ENCODE measurements at regions not wholly inside any gene's neighbourhood (a gene's known extent, or its start where the extent isn't known, plus 50 kb on each side); places are given as distances from the start of the nearest gene placed in this dataset.
"Not testable (repeated sequence)": the region's sequence is repeated elsewhere in the genome, so short reads cannot be mapped to it uniquely, and the experiment has no call there.

DNA sequence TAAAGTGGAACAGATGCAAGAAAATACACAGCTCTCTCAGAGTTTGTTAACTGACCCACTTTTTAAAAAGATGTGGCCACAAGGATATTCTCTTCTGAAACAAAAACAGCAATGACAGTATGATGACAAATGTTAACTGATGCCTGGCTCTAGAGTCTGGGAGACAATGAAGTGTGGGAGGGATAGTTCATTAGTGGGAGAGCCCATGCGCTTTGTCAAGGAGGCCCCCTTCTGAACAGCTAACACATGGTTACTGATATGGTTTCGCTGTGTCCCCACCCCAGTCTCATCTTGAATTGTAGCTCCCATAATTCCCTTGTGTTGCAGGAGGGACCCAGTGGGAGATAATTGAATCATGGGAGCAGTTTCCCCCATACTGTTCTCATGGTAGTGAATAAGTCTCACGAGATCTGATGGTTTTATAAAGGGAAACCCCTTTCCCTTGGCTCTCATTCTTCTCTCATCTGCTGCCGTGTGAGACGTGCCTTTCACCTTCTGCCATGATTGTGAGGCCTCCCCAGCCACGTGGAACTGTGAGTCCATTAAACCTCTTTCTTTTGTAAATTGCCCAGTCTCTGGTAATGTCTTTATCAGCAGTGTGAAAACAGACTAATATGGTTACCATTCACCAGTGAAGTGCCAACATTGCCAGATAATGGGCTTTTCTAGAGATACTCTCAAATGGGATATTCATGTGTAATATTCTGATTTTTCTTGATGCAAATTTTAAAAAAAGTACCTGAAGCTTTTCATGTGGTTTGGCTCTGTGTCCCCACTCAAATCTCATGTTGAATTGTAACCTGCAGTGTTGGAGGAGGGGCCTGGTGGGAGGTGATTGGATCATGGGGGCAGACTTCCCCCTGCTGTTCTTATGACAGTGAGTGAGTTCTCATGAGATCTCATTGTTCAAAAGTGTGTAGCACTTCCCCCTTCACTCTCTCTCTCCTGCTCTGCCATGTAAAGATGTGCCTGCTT is 435.8 kb downstream of the SHISA9 start:
- DNase-seq (ENCODE audit: low spot score); FAIRE-seq: not testable (repeated sequence)

DNA sequence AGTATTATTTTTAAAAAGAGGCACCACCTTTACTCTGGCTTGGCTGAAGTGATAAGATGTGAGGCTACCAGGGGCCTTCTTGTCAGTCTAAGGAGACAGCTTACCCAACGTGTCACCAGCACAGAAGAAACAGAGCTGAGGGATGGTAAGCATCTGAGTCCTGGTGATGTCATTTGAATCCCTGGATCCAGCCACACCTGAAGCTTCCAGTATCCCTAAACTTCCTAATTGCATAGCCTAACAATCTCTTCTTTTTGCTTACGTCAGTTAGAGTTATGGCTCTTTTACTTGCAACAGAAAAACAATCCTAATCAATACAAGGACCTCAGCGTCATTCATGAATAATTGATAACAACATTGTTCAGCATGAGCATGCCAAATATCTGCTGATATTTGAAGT is 436.6 kb downstream of the SHISA9 start:
- FAIRE-seq, result no peak
- no peak for DNase-seq (ENCODE audit: low spot score)

DNA sequence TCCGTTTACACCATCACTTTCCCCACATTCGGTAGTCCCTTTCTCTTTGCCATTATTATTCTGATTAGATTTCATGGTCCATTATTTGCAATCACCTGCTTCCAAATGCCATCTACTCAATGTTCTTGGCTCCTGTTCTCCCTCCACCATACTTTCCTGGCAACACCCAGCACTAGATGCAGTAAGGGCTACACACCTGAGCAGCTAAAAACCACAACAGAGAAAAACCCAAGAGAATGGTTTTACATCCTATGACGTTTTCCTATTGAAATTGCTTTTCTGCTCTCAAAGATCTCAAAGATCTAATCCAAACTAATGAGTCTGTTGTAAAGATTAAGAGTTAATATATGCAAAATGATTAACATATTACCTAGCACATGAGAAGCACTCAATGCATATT is 441.3 kb downstream of the SHISA9 start:
- DNase-seq (ENCODE audit: low spot score), result no peak
- FAIRE-seq, result no peak

DNA sequence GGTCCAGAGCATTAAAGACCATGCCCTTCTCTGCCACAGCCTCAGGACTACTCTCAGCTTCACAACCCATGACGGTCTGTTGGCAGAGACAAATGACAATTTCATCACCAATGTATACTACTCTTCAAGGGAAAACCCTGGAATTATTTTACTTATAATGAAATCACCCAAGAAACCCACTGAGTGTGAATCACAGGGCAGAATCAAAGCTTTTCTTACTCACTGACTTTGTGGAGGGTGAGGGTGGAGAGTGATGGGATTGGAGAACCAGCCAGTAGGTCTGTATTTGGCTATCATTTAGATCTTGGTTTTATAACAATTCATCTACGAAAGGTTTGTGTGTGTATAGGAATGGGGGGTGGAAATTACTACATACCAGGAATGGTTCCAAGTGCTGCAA is 442.6 kb downstream of the SHISA9 start:
- peak; percentile 88 for DNase-seq (ENCODE audit: low spot score)
- FAIRE-seq, result peak; percentile 94

DNA sequence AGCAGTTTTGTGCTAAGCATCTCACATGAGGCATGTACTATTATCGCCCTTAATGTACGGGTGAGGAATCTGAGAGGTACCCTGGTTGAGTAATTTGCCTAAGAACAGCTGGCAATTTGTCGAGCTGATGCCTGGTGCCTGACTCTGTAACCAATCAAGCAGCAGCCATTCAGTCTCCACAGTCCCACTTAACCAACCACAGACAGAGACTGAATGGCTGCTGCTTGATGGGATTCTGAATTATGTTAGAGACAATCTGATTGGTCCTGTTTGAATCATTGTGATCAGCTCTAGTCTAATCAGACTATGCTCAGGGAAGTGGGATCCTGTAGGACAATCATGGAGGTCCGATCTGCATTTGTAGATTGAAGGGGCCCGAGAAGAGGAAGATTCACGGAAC is 447.0 kb downstream of the SHISA9 start:
- no peak for DNase-seq (ENCODE audit: low spot score)
- no peak for FAIRE-seq

DNA sequence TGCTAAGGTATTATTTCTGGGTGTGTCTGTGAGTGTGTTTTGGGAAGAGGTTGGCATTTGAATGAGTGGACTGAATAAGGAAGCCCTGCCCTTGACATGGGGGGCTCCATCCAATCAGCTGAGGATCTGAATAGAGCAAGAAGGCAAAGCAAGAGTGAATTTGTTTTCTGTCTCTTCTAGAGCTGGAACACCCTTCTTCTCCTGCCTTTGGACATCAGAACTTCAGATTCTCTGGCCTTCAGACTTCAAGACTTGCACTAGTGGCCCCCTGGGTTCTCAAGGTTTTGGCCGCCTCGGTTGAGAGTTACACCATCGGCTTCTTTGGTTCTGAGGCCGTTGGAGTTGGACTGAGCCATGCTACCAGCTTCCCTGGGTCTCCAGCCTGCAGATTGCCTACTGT is 448.6 kb downstream of the SHISA9 start:
- no peak for FAIRE-seq
- no peak for DNase-seq (ENCODE audit: low spot score)

DNA sequence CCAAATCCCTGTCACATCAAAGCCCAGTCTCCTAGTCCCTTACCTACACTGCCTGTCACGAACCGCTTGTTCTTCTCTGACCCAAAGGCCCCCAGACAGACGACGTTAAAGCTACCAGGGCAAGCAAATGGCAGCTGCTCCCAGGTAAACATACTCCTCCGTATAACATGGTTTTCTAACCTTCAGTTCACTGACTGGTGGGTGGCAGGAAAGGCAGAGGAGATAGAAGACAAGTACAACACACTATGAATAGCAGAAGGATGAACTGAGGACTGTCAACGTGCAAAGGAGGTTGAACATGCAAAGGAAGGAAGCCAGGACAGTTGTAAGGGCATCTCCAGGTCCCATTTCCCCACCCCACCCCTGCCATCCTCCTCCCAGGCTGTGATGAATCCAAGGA is 449.8 kb downstream of the SHISA9 start:
- FAIRE-seq (no peak), DNase-seq (ENCODE audit: low spot score) (no peak)

DNA sequence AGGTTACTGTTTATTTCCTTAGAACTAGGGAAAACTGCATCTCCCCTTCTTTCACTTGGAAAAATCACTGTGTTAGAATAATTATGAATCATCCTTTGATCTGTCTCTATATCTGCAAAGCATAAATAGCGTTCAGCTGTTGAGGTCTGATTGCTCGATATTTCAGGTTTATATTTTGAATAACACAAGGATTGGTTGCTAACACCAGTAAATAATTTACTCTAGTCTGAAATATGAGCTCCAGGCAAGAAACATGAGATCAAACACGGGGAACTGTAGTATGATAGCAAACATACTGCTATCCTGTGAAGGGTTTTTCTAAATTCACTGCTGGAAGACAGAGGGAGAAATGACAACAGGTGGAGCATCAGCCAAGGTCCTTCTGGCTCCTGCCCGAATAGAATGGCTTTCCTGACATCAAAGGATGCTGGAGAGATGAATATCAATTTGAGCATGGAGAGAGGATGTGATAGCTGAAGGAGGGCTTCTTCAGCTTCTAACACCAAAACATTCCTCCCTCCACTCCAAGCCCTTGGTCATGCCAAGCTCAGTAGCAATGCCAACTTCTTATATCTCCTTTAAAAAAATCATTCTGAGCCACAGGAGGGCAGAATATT is 450.3 kb downstream of the SHISA9 start:
- FAIRE-seq, result no peak
- DNase-seq (ENCODE audit: low spot score), result no peak

DNA sequence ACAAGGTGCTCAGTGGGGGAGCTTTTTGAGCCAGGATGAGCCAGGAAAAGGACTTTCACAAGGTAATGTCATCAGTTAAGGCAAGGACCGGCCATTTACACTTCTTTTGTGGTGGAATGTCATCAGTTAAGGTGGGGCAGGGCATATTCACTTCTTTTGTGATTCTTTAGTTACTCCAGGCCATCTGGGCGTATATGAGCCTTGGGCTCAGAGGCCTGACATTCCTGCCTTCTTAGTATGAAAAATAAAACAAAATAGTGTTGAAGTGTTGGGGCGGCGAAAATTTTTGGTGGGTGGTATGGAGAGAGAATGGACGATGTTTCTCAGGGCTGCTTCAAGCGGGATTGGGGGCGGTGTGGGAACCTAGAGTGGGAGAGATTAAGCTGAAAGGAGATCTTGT is 451.4 kb downstream of the SHISA9 start:
- DNase-seq (ENCODE audit: low spot score); FAIRE-seq: not testable (repeated sequence)

DNA sequence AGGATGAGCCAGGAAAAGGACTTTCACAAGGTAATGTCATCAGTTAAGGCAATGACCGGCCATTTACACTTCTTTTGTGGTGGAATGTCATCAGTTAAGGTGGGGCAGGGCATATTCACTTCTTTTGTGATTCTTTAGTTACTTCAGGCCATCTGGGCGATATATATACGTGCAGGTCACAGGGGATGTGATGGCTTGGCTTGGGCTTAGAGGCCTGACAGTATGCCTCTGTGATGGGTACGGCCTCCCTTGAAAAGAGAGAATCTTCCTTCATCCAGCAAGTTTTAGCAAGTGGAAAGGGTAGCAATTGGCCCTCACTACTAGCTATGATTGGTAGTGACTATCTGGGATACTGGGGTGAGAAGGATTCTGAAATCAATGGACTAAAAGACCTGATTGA is 456.4 kb downstream of the SHISA9 start:
- not testable (repeated sequence) for FAIRE-seq; DNase-seq (ENCODE audit: low spot score)

DNA sequence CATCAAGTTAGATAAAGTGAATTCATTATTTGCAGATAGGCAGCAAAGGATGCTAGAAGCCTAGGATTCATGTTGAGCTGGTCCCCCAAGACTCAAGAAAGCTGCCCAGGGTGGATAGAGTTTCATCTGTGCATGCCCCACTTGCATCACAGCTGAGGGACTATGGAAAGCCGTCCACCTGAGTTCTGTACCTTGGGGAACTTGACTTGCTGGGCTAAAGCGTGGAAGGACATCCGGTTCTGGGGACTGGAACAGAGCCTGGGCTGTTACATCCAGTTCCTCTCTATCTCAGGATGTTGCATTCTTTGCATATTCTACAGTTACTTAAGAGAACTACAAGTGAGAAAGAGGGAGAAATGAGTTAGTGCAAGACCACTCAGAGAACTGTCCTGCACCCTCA is 458.4 kb downstream of the SHISA9 start:
- no peak for DNase-seq (ENCODE audit: low spot score)
- FAIRE-seq, result no peak

DNA sequence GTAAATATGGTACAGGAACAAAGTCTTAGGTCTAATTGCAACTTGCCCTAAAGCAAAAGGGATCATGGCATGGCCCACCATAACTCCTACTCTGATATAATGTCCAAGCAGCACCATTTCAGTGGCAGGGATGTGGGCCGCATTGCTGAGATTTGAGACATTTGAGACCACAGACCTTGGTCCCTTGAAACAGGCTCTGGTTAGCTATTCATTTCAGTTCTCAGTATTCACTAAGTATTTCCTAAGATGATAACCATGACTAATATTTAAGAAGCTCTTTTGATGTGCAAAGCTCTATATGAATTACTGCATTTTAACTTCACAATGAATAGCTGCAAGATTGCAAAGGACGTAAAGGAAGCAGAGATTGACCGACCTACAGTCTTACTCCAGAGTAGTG is 471.0 kb downstream of the SHISA9 start:
- no peak for DNase-seq (ENCODE audit: low spot score)
- no peak for FAIRE-seq

DNA sequence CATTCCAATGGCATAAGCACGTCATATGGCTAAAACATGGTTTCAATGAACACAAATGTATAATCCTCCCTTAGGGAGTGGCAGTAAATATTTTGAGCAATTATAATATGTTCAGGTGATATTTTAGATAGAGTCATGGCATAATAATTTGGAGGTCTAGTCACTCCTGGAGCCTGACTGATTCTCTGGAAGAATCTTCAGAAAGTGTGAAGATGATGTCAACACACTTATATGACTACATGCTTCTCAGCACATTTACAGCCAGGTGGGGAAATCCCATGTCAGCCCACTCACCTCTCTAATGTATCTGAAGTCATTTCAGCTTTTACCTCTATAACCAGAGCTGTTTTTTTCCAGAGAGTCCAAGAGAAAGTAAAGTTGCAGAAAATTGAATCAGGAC is 474.8 kb downstream of the SHISA9 start:
- DNase-seq (ENCODE audit: low spot score), result peak; percentile 62
- FAIRE-seq, result no peak

DNA sequence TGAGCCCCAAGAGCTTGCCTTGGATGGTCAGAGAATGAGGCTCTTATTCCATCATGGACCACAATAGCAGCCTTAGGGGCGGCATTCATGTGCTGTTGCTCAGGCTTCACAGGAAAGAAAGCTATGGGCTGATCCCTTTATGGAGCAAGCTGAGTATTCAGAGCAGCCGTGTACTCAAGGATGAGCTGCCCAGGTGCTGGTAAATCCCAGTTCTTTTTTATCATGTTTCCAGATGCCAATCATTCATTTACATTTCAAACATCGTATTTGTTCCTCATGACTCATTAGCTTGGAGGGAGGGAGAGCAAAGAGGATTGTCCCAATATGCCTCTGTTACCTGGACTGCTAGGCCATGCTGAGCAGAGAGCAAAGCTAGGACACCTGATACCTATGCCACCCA is 475.7 kb downstream of the SHISA9 start:
- no peak for DNase-seq (ENCODE audit: low spot score)
- FAIRE-seq, result no peak

DNA sequence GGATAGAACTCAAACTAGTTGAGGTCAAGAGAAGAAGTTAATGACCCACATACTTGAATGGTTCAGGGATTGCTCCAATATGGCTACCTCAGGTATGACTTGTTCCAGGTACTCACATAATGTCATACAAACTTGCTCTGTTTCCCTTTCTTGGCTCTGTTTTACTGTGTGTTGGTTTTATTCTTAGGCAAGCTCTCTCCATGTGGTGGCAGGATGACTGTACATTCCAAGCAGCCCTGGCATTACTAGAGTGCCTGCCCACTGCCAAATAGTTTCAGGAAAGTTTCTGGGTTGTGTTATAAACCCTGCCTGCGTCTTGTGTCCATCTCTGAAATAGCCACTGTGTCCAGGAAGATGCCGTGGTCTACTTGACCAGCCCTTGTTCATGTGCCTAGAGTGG is 476.8 kb downstream of the SHISA9 start:
- DNase-seq (ENCODE audit: low spot score) (peak; percentile 26), FAIRE-seq (no peak)

DNA sequence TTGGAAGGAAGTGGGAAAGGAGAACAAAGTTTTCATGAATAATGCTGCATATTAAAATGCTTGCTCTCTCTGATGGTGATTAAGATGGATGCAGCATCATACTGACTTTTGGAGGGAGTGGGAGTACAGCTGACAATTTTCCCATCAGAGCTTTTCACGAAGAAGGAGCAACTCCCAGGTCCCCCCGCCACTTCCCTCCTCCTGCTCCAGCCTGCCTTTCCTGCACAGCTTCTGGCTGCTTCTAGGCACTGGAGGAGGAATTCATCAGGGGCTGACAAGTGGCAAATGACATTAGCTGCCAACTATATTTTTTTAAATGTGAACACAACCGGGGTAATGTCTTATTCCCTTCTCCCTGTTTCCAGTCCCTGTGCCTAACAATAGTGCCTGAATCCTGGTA is 477.9 kb downstream of the SHISA9 start:
- FAIRE-seq, result no peak
- DNase-seq (ENCODE audit: low spot score), result no peak

DNA sequence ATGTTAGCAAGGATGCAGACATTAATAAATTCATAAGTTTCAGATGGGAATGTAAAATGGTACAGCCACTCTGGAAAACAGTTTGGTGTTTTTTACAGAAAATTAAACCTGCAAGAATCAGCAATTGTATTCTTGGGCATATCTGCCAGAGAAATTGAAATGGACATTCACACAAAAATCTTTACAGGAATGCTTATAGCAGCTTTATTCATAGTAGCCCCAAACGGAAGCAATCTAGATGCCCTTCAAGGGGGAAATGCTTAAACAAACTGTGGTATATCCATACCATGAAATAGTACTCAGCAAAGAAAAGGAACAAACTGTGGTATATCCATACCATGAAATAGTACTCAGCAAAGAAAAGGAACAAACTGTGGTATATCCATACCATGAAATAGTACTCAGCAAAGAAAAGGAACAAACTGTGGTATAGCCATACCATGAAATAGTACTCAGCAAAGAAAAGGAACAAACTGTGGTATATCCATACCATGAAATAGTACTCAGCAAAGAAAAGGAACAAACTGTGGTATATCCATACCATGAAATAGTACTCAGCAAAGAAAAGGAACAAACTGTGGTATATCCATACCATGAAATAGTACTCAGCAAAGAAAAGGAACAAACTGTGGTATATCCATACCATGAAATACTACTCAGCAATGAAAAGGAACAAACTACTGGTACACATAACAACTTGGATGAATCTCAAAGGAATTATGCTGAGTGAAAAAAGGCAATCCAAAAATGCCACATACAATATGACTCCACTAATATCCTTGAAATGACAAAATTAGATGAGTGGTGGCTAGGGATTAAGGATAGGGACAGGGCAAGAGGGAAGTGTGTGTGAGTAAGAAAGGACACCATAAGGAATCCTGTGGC is 484.0 kb downstream of the SHISA9 start:
- not testable (repeated sequence) for DNase-seq (ENCODE audit: low spot score); FAIRE-seq

DNA sequence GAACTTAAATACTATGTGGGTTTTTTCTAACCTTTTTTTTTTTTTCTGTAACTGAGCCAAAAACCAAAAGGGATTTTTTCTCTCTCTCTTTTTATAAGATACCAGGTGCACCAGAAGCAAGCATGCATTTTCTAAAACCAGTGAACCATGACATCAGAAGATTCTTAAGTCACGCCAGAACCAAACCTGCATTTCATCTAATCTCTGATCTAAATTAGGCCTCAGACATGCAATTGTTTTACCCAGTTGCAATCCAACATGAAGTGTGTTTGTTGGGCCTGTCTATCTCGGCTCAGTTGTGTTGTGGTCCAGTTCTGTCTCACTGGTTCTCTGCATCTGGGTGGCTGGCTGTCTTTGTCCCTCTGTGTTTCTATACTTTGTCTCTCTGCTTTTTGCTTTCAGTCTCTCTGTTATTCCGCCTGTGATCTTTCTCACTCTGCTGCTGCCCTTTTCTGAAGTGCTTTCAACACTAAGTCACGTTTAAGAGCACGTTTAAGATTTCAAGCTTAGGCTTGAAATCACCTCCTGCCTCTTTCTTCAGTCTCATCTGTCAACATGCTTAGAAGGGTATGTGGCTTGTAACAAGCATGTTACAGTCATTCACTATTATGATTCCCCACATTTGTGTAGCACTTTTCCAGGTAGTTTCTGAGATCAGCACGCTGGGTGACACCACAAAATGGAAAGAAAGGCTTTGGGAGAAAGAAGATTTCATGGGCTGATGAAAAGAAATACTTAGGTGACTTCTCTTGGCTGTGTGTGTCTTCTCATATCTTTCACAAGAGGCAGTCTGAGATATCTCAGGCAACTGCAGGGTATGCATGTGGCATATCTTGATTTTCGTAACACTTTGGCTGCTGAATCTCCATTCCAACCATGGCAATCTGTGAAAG is 488.9 kb downstream of the SHISA9 start:
- DNase-seq (ENCODE audit: low spot score), result peak; percentile 24
- peak; percentile 79 for FAIRE-seq

DNA sequence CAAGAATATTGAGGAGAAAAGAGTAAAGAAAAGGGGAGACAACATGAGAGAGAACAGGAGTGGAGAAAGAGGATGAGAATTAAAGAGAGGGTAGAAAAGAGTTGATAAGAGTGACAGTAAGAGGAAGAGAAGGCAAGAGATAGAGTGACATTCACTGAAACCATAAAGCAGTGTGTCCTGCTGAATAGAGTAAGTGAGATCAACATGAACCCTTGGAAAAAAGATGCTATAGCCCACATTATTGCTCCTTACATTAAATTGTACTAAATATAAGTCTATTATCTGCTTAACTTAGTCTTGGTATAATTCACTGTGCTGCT is 489.5 kb downstream of the SHISA9 start:
- DNase-seq (ENCODE audit: low spot score) (no peak), FAIRE-seq (no peak)

DNA sequence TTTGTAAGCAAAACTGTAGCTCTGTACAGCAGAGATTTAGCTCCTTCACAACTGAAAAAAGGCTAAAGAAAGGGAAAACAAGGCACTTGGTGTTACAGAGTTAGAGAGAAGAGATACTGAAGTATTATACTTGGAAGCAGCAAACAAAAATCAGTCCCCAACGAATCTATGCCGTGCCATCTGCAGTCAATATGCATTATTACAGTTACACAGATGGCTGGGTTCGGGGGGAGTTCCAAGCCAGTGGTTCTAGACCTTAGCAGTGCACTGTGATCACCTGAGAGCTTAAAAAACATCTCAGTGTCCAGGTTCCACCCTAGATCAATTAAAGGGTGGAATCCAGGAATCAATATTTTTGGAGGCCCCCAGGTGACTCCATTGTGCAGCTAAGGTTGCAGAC is 489.9 kb downstream of the SHISA9 start:
- DNase-seq (ENCODE audit: low spot score) (no peak), FAIRE-seq (no peak)

DNA sequence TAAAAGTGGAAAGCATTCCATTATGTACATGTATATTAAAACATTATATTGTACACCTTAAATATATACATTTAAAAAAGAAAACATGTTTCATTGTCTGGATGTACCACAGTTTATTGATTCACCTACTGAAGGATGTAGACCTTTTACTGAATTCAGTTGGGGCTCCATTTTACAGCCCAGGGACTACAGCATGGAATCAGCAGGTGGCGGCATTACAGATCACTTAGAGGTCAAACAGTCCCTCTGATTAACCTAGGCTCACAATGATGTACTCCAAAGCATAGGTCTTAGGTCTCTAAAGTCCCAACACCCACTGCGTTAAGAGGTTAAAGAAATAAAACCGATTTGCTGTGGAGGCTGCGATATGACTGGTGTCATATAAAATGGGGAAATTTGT is 490.9 kb downstream of the SHISA9 start:
- DNase-seq (ENCODE audit: low spot score), result no peak
- no peak for FAIRE-seq
